Erythroblast (primary cell): ENCODE measurements at regions not wholly inside any gene's neighbourhood (a gene's known extent, or its start where the extent isn't known, plus 50 kb on each side); places are given as distances from the start of the nearest gene placed in this dataset.

Experiments used
- GATA1 ChIP-seq: IDR thresholded peaks from 2 replicates; pipeline ENCODE4 v1.6.1; 2011; ENCODE audit warnings: low read depth, mild to moderate bottlenecking, control low read depth, low read length, moderate library complexity
- POLR2A ChIP-seq: IDR thresholded peaks from 2 replicates; pipeline ENCODE4 v1.6.1; 2011; ENCODE audit warnings: mild to moderate bottlenecking, low read length

GRCh38 chr15:46894644-46895043, 822.7 kb upstream of the SEMA6D start:
- no peak for TF ChIP-seq POLR2A
- no peak for TF ChIP-seq GATA1
